ENCODE measurements at regions not wholly inside any gene's neighbourhood (a gene's known extent, or its start where the extent isn't known, plus 50 kb on each side); places are given as distances from the start of the nearest gene placed in this dataset.
"Not testable (repeated sequence)": the region's sequence is repeated elsewhere in the genome, so short reads cannot be mapped to it uniquely, and the experiment has no call there.

DNA sequence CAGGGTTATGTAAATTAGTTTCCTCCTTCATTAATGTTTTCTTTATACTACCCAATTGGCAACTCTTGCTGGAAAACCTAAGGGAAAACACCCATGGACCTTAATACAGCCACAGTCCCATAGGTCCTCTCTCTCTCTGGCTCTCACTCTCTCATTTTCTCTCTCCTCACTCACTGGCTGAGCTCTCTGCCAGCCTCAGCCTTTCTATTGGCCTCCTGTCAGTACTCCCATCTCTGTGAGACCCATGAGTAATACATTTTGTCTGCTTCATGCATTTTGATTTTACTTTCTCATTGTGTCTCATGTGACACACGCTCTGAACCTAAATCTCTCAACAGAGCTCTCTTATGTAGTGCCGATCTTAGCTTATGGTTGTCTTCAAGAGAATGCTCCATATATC is 907.5 kb downstream of the C6orf118 start:
- DNase-seq (ENCODE audit: low read depth) = no peak

DNA sequence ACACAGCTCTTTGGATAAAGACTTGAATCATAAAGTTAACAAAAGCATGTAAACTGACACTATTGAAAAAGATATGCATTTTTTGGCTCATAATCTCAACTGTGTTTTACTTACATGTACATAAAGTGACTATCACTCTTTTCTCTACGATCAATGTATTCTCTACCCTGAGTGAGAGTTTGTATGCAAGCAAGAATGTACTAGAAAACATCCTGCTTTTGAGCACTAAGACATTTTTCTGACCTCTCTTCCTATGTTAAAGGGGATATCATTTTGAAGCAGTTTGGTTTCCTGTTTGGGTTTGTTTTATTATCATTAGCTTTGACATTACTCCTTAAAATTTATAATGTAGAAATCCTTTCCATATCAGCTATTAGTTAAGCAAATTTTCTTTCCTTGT is 910.8 kb downstream of the C6orf118 start:
- no peak for DNase-seq (ENCODE audit: low read depth)

DNA sequence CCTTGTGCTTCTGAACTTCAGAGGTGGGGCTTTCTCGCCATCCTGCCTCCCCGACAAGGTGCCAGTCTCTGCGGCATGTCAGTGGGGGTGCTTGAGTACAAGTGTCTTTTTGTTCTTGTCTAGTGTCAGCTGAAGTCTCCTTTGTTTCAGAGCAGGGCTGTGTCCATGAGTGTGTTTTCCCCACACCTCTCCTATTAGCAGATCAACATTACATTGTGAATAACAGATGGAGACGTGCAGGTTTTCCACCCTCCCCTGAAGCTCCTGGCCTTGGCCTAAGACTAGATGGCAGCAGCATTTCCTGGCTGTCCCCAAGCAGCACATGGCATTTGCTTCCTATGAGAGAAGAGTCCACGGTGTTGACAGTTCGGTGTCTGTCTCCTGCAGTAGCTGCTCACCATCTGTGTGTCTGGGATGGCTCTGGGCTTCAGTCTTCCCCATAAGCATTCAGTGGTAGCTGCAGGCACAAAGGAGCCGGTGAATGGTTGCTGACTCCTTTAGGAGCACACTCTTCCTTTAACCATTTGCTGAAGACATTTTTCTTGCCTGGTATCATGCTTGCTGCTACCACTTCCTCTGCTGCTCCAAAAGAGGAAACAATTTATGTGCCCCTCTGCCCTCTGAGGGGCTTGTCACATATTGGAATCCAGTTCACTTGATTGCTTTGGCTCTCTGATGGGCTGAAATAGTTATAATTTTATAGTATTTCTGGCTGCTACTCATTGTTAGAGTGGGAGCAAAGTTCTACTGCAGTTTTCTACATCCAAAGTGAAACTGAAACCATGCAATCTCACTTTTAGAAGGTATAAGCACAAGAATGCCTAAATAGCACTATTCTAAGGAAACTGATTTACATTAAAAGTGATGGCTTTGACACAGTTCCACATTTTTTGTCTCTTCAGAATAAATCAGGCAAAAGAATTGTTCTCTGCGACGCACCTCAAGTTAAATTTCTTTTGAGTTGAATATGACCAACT is 913.0 kb downstream of the C6orf118 start:
- DNase-seq (ENCODE audit: low read depth) = no peak

DNA sequence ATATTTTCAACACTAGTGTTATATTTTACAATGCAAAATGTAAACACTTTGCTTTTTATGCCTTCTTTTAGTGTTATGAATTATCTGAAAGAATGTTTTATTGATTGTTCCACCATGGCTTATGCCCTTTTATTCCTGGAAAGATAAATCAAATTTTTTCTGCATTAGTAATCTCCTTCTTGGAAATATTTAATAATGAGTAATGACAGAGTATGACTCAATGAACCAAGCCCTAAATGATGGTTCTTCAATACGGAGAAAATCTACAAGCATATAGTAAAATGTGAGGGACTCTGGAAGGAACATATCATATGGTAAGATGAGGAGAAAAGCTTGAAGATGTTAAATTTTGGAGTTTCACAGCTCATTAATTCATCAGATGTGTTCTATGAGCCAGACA is 929.6 kb downstream of the C6orf118 start:
- DNase-seq (ENCODE audit: low read depth) = no peak

DNA sequence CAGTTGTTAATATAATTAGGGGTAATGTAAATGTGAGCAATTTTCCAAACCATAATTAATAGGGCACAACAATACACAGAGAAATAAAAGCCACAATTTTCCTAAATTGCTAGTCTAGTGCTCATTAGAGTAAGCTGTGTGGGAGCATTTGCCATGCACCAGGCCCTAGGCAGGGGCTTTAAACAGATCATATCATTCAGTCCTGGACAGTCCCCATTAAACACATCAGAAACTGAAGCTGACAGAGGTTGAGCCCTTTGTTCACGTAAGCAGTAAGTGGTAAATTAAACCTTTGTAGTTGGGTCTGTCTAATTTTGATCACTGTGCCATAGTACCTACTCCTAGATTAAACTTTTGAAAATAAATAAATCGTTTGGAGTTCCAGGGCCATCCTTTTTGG is 931.1 kb downstream of the C6orf118 start:
- no peak for DNase-seq (ENCODE audit: low read depth)

DNA sequence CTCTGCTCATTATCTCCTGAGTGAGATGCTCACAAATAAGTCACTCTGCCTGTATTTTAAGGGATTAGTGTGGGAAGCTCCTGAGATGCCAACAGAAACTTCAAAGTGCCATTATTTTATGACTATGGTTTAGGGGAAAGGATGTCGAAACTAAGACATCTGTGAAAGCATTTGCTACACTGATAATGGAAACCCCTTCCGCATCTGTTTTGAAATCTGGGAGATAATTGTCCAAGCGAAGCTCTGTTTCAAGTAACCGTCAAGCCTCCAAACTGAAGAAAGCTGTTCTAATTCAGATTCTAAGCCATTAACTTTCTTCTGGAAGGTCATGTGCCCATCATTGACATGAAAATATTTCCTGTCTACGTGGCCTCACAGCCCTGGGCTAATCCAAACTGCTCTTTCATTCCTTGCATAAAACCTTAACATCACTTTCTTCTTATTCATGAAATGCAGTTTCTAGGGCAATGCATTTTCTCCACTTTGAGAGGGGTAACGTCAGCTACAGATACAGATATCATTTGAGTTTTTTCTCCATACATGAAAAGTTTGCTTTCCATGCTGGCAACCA is 932.0 kb downstream of the C6orf118 start:
- no peak for DNase-seq (ENCODE audit: low read depth)

DNA sequence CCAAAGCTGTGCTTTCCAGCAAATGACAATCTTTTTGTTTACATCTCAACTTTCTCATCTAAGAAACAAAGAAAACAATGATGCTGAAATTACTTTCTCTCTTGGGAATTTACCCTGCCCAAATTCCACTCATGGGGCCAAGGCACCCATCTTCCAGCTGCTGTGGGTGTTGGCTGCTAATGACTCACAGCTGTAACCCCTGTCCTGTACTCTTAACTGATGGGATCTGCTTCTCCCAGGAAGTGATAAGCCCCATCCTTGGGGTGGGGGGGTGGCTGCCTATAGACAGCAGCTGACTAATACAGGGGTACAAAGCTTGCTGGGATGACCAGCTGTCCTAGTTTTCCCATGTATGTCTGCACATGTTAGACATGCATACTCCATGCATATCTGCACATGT is 938.6 kb downstream of the C6orf118 start:
- DNase-seq (ENCODE audit: low read depth) = no peak

DNA sequence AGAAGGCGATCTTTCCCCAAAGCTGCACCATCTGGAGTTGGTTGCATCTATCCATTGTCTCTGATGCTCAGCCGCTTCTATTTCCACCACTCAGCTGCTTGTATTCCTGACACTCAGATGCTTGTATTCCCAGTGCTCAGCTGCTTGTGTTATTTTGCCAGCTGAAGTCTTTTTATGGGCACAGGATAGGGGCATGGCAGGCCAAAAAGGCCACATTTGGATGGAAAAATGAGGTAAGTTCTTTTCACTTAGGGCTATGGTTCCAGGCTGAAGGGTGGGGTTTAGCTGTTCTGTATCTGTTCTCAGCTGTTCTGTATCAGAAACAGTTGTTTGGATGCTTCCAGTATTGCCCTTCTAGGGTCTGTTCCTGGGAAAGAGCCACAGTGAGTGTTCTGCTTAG is 944.9 kb downstream of the QKI start:
- DNase-seq (ENCODE audit: low read depth) = no peak

DNA sequence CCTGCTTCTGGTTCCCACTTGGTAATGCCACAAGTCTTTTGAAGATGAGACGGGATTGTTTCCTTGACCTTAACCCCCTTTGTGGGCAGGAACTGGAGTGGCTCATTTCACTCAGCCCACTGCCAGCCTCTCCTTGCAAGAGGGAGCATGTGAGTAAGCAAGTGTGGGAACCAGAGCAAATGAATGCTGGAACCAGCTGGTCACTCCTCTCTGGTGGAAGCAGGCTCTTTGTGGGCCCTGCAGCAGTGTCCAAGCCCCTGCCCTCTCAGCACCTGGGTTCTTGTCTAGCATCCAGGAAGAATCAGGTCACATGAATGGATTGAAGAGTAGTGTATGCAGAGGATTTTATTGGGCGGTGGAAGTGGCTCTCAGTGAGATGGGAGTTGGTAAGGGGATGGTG is 944.5 kb downstream of the QKI start:
- DNase-seq (ENCODE audit: low read depth) = no peak

DNA sequence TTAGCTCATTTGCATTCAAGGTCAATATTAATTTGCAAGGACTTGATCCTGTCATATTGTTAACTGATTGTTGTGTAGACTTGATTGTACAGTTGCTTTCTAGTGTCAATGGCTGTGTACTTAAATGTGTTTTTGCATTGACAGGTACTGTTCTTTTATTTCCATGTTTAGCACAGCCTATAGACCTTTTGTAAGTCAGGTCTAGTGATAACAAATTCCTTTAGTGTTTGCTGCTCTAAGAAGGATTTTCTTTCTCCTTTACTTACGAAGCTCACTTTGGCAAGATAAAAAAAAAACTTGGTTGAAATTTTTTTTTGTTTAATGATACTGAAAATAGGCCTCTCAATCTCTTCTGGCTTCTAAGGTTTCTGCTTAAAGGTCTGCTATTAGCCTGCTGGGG is 942.3 kb downstream of the QKI start:
- no peak for DNase-seq (ENCODE audit: low read depth)

DNA sequence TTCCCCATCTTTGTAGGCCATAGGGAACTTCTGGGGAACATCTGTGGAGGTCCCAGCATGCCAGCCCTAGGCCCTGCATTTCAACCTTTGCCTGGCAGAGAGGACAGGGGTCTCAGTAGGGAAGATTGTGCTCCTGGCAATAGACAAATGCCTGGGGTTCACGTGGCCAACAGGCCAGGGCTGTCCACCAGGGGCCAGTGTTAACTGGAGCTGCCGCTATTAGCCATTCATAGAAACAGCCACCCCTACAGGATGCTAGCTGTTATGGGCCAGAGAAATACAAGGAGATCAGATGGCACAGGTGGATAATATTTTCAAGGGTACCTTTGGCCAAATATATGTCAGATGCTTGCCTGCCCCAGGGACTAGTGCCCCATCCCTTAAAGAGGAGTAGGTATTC is 932.9 kb downstream of the QKI start:
- DNase-seq (ENCODE audit: low read depth) = no peak

DNA sequence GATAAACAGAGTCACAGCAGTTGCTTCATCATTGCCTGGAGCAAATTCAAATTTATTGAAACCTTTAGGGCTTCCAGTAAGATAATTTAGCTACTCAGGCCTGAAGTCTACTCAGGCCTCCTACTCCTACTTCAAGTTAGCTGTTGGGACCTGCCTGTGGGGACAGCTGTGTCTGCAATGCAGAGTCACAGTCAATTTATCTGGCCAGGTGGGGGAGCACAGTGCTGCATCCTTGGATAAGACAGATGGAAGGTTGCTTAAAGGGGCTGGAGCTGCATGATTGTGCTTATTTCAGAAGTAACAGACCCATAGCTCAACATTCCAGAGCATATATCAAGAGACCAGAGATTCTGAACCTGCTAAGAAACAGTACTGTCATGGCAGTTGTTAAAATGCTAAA is 932.1 kb downstream of the QKI start:
- no peak for DNase-seq (ENCODE audit: low read depth)

DNA sequence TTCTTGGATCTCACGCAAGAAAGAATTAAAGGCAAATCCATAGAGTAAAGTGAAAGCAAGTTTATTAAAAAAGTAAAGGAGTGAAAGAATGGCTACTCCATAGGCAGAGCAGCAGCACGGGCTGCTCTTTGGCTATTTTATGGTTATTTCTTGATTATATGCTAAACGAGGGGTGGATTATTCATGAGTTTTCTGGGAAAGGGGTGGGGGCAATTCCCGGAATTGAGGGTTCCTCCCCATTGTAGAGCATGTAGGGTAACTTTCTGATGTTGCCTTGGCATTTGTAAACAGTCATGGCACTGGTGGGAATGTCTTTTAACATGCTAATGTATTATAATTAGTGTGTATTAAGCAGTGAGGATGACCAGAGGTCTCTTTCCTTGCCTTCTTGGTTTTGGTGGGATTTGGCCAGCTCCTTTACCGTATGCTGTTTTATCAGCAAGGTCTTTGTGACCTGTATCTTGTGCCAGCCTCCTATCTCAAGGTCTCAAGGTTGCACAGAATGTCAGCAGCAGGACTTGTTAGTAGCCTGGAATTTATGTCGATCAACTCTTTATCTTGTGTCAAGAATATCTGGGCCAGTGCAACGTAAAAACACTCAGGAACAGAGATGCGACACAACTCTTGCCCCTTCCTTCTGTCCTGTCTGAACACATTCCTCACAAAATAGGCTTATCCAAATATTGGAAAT is 931.4 kb downstream of the QKI start:
- DNase-seq (ENCODE audit: low read depth) = no peak

DNA sequence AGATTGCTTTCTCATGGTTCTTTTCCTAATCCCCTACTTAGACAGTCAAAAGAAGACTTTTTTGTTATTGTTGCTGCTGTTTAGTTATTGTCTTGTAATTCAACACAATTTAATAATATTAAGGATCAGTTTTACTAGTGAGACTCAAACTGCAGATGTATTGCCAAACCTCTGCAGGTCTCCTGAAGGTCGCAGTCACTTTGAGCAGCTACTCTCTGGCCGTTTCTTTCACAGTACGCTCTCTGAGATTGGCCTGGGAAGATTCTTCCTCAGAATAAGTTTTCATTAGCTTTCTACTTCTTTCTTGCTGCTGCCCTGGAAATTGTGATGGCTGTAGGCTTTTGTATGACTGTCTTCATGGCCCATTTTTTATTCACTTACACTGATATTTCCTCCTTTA is 930.8 kb downstream of the QKI start:
- no peak for DNase-seq (ENCODE audit: low read depth)

DNA sequence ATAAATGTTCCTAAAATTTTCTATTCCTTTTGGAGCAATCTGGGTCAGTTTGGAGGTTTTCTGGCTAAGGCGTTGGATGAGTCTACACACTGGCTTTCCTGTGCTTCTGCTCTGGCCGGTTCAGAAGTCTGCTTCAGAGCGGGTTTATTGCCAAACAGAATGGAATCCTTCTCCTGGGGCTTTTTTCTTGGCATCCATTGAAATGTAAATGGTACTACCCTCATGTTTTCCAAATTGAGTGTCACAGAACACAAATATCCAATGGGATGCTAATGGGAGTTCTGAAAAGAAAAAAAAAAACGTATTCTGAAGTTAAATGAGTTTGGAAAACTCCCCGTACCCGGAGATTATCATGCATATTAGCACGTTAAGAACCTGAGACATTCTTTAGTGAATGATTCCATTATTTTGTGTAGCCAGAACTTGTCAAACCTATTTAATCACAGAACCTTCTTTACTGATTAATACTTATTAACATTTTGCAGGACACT is 930.3 kb downstream of the QKI start:
- DNase-seq (ENCODE audit: low read depth) = peak; percentile 13

DNA sequence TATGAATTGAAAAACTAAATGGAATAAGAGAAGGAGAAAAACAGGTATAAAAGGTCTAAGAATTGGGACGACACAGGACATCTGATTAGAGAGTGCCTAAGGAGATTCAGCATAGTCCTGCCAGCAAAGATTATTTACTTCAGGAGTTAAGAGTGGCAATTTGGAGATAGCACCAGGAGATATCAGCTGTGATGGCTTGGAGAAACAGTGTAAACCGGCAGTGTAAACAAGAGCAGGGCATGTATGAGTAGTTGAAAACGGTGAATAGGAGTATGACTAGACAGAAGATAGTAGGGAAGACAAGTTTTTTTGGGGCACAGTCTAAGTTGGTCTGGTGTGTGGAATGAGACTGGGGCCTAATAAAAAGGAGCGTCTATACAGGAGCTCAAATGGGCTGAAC is 924.9 kb downstream of the QKI start:
- DNase-seq (ENCODE audit: low read depth) = not testable (repeated sequence)

DNA sequence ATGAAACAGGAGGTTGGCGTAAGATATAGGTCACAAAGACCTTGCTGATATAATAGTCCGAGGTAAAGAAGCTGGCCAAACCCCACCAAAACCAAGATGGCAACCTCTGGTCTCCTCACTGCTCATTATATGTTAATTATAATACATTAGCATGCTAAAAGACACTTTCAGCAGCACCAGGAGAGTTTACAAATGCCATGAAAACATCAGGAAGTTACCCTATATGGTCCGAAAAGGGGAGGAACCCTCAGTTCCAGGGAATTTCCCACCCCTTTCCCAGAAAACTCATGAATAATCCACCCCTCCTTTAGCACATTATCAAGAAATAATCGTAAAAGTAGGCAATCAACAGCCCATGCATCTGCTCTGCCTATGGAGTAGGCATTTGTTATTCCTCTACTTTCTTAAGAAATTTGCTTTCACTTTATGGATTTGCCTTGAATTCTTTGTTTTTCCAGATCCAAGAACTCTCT is 923.4 kb downstream of the QKI start:
- DNase-seq (ENCODE audit: low read depth) = no peak

DNA sequence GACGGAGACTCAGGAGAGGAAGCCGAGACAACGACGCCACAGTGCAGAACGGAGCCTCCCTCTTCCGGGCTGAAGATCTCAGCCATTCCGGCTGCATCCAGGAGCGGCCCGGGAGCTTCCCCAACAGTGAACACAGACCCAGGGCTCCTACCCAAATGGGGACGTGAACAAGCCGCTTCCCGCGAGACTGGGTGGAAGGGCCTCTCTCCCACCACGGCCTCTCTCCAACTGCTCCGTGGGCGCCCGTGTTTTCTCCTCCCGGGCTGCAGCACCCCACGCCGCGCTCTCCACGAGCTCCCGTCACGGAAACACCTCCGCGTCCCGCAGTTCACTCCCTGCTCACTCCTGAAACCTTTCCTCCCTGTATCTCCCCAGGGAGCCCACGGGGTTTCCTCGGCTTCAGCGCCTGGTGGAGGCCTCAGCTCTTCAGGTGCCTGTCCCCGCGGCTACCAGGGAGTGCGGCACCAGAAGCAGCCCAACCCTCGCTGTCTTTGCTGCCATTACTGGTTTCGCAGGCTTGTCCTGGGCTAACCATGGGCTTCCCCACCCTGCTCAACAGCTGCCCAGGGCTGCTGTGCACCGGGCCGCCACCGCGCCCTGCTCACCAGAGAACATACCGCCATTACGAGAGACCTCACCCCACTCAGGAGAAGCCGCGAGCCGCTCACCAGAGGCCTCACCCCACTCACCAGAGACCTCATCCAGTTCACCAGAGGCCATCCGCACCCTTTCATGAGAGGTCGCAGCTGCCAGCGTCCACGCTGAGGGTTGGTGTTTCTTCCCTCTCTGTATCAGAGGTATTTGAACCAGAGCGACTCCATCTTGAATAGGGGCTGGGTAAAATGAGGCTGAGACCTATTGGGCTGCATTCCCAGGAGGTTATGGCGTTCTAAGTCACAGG is 922.8 kb downstream of the QKI start:
- DNase-seq (ENCODE audit: low read depth) = no peak

DNA sequence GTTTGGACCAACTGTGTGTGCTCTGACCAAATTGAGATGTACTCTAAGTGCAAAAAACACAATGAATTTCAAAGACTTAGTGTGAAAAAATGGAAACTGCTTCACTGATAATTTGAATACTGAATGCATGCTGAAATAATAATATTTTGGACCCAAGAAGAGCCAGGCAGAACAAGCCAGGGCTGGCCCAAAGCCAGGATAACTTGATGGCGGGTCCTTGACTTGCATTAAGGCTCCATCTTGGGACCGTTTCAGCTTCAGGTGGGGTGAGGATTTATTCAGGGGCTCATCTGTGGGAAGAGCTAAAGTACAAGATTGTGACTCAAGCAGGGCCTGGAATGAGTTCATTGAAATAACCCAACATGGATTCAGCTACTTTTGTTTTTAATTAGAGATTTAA is 921.9 kb downstream of the QKI start:
- no peak for DNase-seq (ENCODE audit: low read depth)

DNA sequence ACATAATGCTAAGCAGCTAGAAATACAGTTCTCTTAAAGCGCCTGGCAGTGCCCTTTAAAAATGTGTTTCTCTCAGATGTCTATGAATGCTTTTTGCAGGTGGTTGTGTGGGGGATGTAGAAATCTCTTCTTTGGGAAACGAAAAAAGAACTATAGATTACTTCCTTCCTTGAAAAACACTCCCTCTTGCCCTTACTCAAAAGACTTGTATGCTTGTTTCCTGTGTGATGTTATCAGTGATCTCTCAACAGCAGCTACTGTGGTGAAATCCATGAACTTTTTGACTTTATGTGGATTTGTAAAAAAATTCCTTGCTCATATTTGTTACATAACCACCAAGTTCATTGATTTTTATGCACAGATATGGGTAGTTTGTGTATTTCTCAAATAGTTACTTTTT is 916.5 kb downstream of the QKI start:
- no peak for DNase-seq (ENCODE audit: low read depth)

DNA sequence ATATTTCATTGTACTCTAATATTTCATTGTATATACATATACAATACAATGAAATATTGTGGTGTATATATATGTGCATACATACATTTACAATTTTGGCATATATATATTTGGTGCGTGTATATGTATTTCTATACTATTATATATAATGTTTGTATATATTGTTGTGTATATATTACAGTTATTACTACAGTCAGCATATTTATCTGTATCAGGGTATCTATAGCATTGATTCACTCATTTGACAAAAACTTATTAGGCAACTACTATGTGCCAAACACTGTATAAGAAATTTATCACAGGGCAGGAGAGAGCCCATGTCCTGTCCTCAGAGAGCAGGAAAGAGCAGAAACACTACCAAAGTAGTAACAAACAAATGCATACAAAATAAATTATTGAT is 910.6 kb downstream of the QKI start:
- no peak for DNase-seq (ENCODE audit: low read depth)

DNA sequence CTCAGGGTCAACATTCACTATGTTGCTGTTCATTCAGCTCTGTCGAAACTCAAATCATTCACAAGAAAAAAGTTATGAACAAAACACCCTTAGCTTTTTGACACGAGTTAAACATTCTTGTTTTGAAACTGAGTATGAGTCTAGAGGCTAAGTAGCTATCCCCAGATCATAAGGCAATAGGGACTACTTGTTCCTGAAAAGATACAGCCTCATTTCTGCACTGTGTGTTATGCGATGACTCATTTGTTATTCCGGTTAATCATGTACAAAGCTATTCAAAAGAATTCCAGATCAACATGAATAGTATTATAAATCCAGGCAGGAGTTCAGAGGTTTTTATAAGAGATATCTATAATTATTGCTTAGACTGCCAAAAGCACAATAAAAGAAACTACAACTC is 908.0 kb downstream of the QKI start:
- no peak for DNase-seq (ENCODE audit: low read depth)

Measured in forelimb muscle (tissue), 1 donor.